ENCODE measurements at regions not wholly inside any gene's neighbourhood (a gene's known extent, or its start where the extent isn't known, plus 50 kb on each side); places are given as distances from the start of the nearest gene placed in this dataset.

DNA sequence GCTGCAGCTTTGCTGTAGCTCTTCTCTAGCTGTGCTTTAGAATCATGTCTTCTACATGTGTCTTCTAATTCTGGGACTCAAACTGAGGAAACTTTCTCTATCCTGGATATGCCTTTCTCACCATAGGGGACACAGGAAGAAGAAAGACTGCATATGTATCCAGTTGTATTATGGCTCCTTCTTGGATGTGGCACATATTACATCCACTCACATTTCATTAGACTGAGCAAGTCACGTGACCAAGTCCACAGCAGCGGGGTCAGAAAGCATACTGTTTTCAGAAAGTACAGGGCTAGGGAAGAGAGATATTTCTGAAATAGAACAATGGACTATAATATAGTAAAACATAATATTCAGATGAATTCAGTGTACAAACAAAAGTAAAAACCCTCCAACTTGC lies 187.6 kb upstream of the RIMS1 start:
- in situ Hi-C loops (cut with MboI; ENCODE audit: low sequenced_read_pairs in 4 of 4) (no loop called here), intact Hi-C loops (cut with DNase I; ENCODE audit: low total_unique reads) (no loop called here)
- TF ChIP-seq, protein P1, sequence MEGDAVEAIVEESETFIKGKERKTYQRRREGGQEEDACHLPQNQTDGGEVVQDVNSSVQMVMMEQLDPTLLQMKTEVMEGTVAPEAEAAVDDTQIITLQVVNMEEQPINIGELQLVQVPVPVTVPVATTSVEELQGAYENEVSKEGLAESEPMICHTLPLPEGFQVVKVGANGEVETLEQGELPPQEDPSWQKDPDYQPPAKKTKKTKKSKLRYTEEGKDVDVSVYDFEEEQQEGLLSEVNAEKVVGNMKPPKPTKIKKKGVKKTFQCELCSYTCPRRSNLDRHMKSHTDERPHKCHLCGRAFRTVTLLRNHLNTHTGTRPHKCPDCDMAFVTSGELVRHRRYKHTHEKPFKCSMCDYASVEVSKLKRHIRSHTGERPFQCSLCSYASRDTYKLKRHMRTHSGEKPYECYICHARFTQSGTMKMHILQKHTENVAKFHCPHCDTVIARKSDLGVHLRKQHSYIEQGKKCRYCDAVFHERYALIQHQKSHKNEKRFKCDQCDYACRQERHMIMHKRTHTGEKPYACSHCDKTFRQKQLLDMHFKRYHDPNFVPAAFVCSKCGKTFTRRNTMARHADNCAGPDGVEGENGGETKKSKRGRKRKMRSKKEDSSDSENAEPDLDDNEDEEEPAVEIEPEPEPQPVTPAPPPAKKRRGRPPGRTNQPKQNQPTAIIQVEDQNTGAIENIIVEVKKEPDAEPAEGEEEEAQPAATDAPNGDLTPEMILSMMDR (IDR thresholded peaks at IDR 0.05 in 4 of 5, conservative IDR thresholded peaks at IDR 0.05 in 1 of 5), result no peak

DNA sequence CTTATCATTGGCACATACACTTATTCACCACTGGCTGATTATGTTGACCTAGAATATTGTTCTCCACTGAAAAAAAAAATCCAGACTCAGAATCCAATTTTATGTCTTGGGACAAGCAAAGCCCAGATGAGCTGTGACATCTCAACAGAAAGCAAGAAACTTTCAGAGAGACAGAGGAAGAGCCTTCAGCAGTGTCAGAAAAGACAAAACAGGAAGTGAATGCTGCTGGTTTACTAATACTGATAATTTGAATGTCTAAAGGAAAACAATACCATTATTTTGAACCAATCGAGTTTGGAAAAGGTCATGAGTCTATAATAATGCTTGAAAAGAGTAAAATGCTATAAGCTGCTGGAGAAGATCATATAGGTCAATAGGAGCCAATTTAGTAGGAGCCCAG lies 179.8 kb upstream of the RIMS1 start:
- H3K27me3 ChIP-seq, result no peaks in the 10 kb centered on the region

More for the DNA sequence above, 187.6 kb upstream of the RIMS1 start:
- no peaks in the 10 kb centered on the region for H3K4me1 ChIP-seq
- H3K4me3 ChIP-seq, result no peak overlapping the region
- H3K27ac ChIP-seq, result no peak overlapping the region
- no peak for ATAC-seq
- H3K27me3 ChIP-seq, result no peaks in the 10 kb centered on the region
- DNase-seq, result no peak
- no peaks in the 10 kb centered on the region for H3K9me3 ChIP-seq
- no peaks in the 10 kb centered on the region for H3K36me3 ChIP-seq

DNA sequence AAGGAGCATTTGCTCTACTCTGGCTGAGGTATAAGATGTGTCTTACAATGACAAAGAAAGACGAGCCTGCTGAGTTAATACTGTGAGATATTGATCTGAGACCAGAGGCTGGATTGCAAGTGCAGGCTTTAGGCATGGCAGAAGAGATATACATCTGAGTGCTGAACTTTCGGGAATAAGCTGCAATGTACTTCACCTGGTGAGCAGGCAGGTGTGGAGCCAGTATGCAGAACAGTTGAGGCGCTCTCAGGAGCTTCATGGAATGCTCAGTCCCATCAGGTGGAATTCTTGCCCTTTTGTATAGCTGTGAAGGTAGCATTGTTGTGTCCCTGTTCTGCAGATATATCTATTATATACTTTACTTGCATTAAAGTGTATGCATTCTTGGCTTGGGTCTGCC lies 179.3 kb upstream of the RIMS1 start:
- no peak for DNase-seq

More for the DNA sequence above, 179.8 kb upstream of the RIMS1 start:
- H3K36me3 ChIP-seq, result no peaks in the 10 kb centered on the region
- no peaks in the 10 kb centered on the region for H3K4me1 ChIP-seq
- DNase-seq, result no peak
- no peak for ATAC-seq
- no peak overlapping the region for H3K4me3 ChIP-seq
- in situ Hi-C loops (cut with MboI; ENCODE audit: low sequenced_read_pairs in 4 of 4), result no loop called here
- no peak overlapping the region for H3K27ac ChIP-seq
- no peaks in the 10 kb centered on the region for H3K9me3 ChIP-seq
- intact Hi-C loops (cut with DNase I; ENCODE audit: low total_unique reads), result no loop called here
- TF ChIP-seq, protein P1 (IDR thresholded peaks at IDR 0.05 in 4 of 5, conservative IDR thresholded peaks at IDR 0.05 in 1 of 5), result no peak
- TF ChIP-seq POLR2A (IDR thresholded peaks at IDR 0.05), result no peak

DNA sequence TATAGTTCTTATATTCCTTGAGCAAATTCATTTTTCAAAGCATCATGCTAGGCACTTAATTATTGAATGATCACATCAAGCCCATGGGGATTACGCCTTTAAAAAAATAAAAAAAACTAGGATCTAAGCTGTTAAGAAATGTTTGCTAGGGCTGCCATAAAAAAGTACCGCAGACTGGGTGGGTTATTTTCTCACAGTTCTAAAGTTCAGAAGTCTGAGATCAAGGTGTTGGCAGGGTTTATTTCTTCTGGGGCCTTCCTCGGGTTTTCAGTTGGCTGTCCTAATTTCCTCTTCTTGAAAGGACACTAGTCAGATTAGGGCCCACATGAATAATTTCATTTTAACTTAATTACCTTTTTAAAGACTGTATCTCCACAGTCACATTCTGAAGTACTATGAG lies 165.6 kb upstream of the RIMS1 start:
- no peaks in the 10 kb centered on the region for H3K36me3 ChIP-seq
- H3K27me3 ChIP-seq, result no peaks in the 10 kb centered on the region
- intact Hi-C loops (cut with DNase I; ENCODE audit: low total_unique reads), result no loop called here
- H3K27ac ChIP-seq, result no peak overlapping the region
- H3K4me1 ChIP-seq, result peaks cover 0 to 4% of the 10 kb centered on the region in 2 donors
- TF ChIP-seq, protein P1 (IDR thresholded peaks at IDR 0.05 in 4 of 5, conservative IDR thresholded peaks at IDR 0.05 in 1 of 5), result no peak
- TF ChIP-seq POLR2A (IDR thresholded peaks at IDR 0.05), result no peak
- in situ Hi-C loops (cut with MboI; ENCODE audit: low sequenced_read_pairs in 4 of 4), result no loop called here
- ATAC-seq (no peak), DNase-seq (no peak)
- no peak overlapping the region for H3K4me3 ChIP-seq
- no peaks in the 10 kb centered on the region for H3K9me3 ChIP-seq

More for the DNA sequence above, 179.3 kb upstream of the RIMS1 start:
- intact Hi-C loops (cut with DNase I; ENCODE audit: low total_unique reads) (no loop called here), in situ Hi-C loops (cut with MboI; ENCODE audit: low sequenced_read_pairs in 4 of 4) (no loop called here)
- Histone ChIP-seq H3K9me3 (no peaks in the 10 kb centered on the region), H3K4me3 (no peak overlapping the region), H3K27ac (no peak overlapping the region), H3K4me1 (no peaks in the 10 kb centered on the region), H3K27me3 (no peaks in the 10 kb centered on the region), H3K36me3 (no peaks in the 10 kb centered on the region)
- TF ChIP-seq POLR2A (IDR thresholded peaks at IDR 0.05), result no peak
- TF ChIP-seq, protein P1 (IDR thresholded peaks at IDR 0.05 in 4 of 5, conservative IDR thresholded peaks at IDR 0.05 in 1 of 5), result no peak
- no peak for ATAC-seq

DNA sequence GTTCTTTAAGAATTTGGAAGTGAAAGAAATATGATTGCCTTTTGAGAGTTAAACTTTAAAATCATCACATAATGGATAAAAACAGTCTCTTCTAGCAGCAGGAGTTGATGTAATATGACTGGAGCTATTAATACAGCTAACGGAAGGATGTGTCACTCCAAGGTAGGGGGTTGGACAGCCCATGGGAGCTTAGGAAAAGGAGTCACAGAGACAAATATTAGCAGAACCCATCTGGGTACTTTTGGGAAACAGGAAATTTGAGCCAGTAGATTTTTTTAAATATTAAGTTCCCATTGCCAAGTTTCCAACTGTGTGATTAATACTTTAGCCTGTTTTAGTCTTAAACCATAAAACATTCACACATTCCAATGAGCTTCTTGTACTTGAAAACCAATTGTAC lies 164.7 kb upstream of the RIMS1 start:
- Histone ChIP-seq H3K4me1 (peaks cover 0 to 4% of the 10 kb centered on the region in 2 donors), H3K36me3 (no peaks in the 10 kb centered on the region), H3K4me3 (no peak overlapping the region), H3K27ac (peak overlapping the region in 1 of 4 donors; percentile 31), H3K9me3 (no peaks in the 10 kb centered on the region), H3K27me3 (no peaks in the 10 kb centered on the region)
- in situ Hi-C loops (cut with MboI; ENCODE audit: low sequenced_read_pairs in 4 of 4), result no loop called here
- DNase-seq (peak in 1 of 2 donors; percentile 26), ATAC-seq (peak; percentile 47 to 61)
- intact Hi-C loops (cut with DNase I; ENCODE audit: low total_unique reads), result no loop called here
- no peak for TF ChIP-seq POLR2A (IDR thresholded peaks at IDR 0.05)
- TF ChIP-seq, protein P1 (IDR thresholded peaks at IDR 0.05 in 4 of 5, conservative IDR thresholded peaks at IDR 0.05 in 1 of 5), result no peak
